ENCODE measurements at regions not wholly inside any gene's neighbourhood (a gene's known extent, or its start where the extent isn't known, plus 50 kb on each side); places are given as distances from the start of the nearest gene placed in this dataset.

- no peak for TF ChIP-seq CTCF (IDR thresholded peaks at IDR 0.05; ENCODE audit: low read depth, low read length, poor library complexity, severe bottlenecking)
- no peak for TF ChIP-seq EZH2phosphoT487 (IDR thresholded peaks at IDR 0.05; ENCODE audit: borderline replicate concordance, low read length)
These were observed 249.9 kb downstream of the HNRNPD start for GRCh38 chr4:82123934-82124333.

Data from DOHH2 (cell line).